HUES64 (cell line): ENCODE measurements at regions not wholly inside any gene's neighbourhood (a gene's known extent, or its start where the extent isn't known, plus 50 kb on each side); places are given as distances from the start of the nearest gene placed in this dataset.

ENCODE experiments used
- H3K27ac ChIP-seq: 2 replicates; pipeline ENCODE4 v1.7.0; 2013; ENCODE audit warnings: low read depth, low read length, inconsistent platforms
- H3K27me3 ChIP-seq: 2 replicates; pipeline ENCODE4 v1.6.1; 2013; ENCODE audit warnings: mild to moderate bottlenecking, low read length; ENCODE audit not compliant: insufficient read depth
- H3K36me3 ChIP-seq: 2 replicates; pipeline ENCODE4 v1.6.1; 2013; ENCODE audit warnings: mild to moderate bottlenecking, low read length; ENCODE audit not compliant: insufficient read depth
- H3K4me1 ChIP-seq: 2 replicates; pipeline ENCODE4 v1.6.1; 2013; ENCODE audit warnings: mild to moderate bottlenecking, low read length, moderate library complexity; ENCODE audit not compliant: insufficient read depth
- H3K4me3 ChIP-seq: 2 replicates; pipeline ENCODE4 v1.5.1; 2013; ENCODE audit warnings: mild to moderate bottlenecking, low read length, moderate library complexity
- H3K9ac ChIP-seq: 2 replicates; pipeline ENCODE4 v1.6.1; 2013; ENCODE audit warnings: mild to moderate bottlenecking, low read depth, low read length
- H3K9me3 ChIP-seq: 2 replicates; pipeline ENCODE4 v1.6.1; 2013; ENCODE audit warnings: low read depth, low read length; ENCODE audit not compliant: insufficient read depth
- WGBS: fragments of 150-250, 120-280 bp; methylation state at CpG from one replicate; pipeline ENCODE4 v1.1.7; 2013; ENCODE audit warnings: missing lambda C conversion rate; 5-methylcytosine and 5-hydroxymethylcytosine counted together

DNA sequence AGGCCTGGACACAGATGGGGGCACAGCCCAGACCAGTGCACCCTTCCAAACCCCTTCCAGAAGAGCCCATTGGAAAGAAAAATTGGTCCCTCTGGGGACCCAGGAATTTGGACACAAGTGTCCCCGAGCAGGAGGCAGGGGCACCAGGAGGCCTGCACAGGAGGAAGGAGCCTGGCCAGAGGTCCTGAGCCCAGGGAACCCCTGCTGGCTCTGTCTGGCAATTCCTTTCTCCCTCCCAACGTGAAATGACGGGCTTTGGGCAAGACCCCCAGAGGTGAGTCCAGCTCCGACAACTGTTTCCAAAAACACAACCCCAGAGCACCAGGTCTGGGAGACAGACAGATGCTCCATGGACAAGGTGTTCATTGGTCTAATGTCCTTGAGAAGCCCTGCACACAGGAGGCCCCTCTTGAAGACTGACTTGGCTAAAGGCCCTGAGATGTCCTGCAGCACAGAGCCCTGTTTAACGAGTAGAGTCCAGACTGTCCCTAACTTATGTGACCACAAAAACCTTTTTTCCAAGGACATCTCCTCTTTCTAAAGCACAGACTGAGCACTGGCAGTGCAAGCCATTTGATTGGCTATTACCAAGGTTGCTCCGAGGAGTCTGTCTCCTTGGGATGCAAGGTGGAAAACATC is 150.7 kb downstream of the OAT start:
- 78% methylated on average over 6 of the region's 6 CpGs for WGBS
- Histone ChIP-seq H3K36me3 (no peaks in the 10 kb centered on the region), H3K4me1 (no peaks in the 10 kb centered on the region), H3K27ac (no peak overlapping the region), H3K27me3 (no peaks in the 10 kb centered on the region), H3K9me3 (peaks cover 11% of the 10 kb centered on the region; the same call in 1 of the 2 replicates), H3K9ac (no peak overlapping the region), H3K4me3 (no peak overlapping the region)

DNA sequence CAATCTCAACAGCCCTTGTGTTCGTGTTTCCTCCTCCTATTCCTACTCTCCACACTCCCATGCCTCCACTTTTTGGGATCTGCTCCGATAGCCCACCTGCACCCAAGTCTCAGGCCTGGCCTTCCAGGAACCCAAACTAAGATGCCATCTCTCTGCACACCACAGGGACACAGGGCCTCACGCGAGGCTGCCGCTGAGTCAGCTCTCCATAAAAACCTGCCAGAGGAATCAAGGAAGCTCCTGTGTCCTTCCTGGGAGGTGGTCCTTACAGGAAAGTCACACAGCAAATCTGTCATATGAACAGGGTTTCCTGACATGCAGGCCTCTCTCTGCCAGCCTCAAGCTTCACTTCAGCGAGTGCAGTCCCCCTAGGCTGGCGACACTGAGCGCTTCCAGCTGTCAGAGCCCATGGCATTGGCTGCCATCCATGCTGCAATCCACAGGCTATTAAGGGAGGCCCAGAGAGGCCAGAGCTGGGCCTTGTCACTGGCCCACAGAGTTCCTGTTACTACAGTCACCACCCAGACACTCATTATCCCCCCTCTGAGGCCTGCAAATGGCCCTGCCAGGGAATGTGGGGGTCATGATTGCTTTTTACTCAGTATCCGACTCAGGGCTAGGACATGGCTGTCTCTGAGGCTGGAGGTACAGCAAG is 151.4 kb downstream of the OAT start:
- Histone ChIP-seq H3K36me3 (no peaks in the 10 kb centered on the region), H3K9ac (no peak overlapping the region), H3K4me1 (no peaks in the 10 kb centered on the region), H3K4me3 (no peak overlapping the region), H3K27ac (no peak overlapping the region), H3K9me3 (0 out of 2 replicates have a peak, but pooled peaks cover 5% of the 10 kb centered on the region), H3K27me3 (no peaks in the 10 kb centered on the region)
- WGBS: 93% methylated on average over 9 of the region's 9 CpGs

DNA sequence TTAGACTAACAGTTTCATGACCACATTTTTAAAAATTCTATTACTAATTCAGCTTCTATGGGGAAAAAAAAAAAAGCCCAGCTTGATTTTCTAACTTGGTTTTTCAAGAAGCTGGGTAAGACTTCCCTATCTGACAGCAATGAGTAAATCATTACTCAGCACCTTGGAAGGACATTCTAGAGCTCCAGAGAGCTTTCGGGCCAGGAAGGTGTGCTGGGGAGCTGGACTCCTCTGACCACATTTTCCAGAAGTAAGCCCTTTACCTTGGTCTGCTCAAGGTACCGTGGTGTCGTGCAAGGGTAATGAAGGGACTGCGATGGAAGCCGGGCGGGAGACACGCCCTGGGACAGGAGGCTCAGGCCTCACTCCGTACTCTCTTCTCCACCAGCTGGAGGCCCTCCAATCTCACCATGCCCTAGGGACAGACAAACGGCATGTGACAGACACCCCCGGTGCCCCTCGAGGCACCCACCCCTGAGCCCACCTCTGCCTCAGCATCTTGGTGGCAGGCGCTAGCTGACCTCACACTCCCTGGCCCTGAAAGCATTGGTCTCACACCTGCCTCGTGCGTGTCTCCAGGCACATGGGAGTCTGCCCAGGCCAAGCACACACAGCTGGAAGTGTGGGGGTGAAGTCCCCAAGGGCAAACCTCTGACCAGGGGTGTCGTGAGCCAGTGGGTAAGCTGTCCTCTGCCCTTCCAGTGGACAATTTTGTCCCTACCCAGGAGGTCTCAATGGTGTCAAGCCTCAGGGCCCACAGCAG is 152.1 kb downstream of the OAT start:
- no peak overlapping the region for H3K27ac ChIP-seq
- H3K27me3 ChIP-seq: no peaks in the 10 kb centered on the region
- H3K4me1 ChIP-seq: no peaks in the 10 kb centered on the region
- H3K9me3 ChIP-seq: no peaks in the 10 kb centered on the region
- H3K9ac ChIP-seq: no peak overlapping the region
- WGBS: 93% methylated on average over 15 of the region's 15 CpGs
- H3K36me3 ChIP-seq: no peaks in the 10 kb centered on the region
- no peak overlapping the region for H3K4me3 ChIP-seq

DNA sequence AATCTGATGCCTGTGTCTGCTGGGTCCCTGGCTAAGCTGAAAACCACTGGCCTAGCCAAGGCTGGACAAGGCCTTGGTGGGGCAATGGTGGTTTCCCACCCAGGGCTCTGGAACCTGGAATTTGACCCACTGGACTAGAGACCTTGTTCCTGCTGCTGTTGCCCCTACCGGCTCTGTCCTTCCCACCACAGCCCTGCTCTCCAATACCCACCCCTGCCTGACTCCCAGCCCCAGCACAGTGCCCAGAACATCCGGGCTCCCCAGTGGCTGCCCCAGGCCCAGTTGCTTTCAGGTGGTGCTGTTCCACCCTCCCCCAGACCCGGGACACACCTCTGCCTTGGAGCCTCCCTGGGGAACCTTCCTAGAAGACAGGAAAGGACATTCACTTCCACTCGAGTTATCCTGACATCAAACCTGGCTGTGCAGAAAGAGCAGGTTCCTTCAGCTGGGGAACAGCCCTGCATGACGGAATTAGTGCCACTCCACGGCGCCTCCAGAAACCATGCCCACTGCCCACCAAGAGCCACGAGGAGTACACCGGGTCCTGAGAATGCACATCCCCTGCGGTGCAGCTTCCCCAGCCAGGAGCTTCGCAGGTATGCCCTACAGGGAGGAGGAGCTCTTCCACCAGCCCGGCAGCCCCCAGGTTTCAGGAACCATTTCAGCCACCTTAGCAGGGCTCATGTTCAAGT is 152.8 kb downstream of the OAT start:
- no peaks in the 10 kb centered on the region for H3K4me1 ChIP-seq
- no peak overlapping the region for H3K9ac ChIP-seq
- H3K27ac ChIP-seq: no peak overlapping the region
- H3K4me3 ChIP-seq: no peak overlapping the region
- no peaks in the 10 kb centered on the region for H3K9me3 ChIP-seq
- no peaks in the 10 kb centered on the region for H3K27me3 ChIP-seq
- WGBS: 86% methylated on average over 12 of the region's 12 CpGs
- H3K36me3 ChIP-seq: no peaks in the 10 kb centered on the region

DNA sequence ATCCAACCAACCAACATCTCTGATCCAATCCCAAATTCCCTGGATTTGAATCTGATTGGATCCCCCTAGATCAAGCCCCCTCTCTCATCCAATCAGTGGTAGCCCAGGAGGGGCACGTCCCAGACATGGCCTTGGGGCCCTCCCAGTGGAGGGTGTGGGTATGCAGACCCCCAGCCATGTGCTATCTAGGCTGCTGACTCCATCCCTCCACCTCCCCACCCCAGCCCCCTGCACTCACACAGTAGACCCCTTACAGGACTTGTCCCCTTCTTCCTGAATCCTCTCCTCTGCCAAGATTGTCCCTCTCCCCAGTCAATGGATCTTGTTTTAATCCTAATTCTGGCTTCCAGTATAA is 153.4 kb downstream of the OAT start:
- WGBS: 79% methylated on average over 1 of the region's 1 CpG
- Histone ChIP-seq H3K36me3 (no peaks in the 10 kb centered on the region), H3K9ac (no peak overlapping the region)

DNA sequence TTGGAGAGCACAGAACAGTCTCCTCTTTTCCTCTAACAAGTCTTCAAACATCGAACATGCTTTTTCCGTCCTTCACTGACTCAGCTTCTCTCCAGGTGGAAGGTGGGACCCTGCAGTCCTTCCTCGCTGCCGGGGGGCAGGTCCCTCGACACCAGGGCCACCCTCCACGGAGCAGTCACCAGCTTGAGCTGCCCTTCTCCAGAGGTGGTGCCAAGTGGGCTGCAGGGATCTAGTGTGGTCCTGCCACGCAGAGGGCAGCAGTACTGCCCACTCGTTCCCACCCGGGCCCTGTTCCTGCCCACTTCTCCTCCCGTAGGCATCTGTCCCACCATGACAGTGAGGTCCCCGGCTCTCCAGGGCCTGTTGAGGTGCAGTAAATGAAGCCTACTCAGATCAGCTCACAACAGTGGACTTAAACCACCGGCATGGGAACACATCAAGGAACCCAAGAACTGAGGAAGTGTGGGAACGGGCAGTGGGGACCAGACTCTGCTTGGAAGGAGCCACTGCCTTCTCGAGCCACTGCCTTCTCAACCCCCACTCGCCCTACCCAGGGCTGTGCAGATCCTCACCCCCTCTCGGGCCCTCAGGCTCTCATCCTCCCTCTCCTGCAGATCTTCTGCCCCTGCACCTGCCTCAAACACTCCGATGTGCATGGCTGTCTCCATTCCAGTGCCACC is 153.9 kb downstream of the OAT start:
- Histone ChIP-seq H3K27me3 (no peaks in the 10 kb centered on the region), H3K4me3 (no peak overlapping the region), H3K4me1 (no peaks in the 10 kb centered on the region), H3K27ac (no peak overlapping the region), H3K36me3 (no peaks in the 10 kb centered on the region), H3K9me3 (no peaks in the 10 kb centered on the region), H3K9ac (no peak overlapping the region)
- WGBS: 93% methylated on average over 17 of the region's 17 CpGs

More for the DNA sequence above, 153.4 kb downstream of the OAT start:
- no peak overlapping the region for H3K4me3 ChIP-seq
- no peaks in the 10 kb centered on the region for H3K27me3 ChIP-seq
- no peaks in the 10 kb centered on the region for H3K9me3 ChIP-seq
- H3K4me1 ChIP-seq: no peaks in the 10 kb centered on the region
- H3K27ac ChIP-seq: no peak overlapping the region

DNA sequence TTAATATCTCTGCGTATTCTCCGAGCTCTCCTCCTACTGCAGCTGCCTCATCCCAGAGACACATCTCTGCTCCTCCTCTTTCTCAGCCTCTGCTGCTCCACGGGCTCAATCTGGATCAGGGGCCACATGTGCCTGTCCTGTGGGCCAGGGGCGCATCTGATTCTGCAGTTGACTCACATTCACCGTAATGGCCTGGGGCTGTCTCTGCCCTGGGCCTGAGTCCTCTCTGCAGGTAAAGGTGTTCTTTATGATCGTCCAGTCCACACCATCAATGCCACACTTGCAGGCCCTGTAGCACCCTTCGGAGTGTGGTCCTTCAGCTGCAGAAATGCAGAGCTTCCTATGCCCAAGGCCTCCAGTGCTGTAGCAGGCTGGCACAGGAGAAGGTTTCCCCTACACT is 154.5 kb downstream of the OAT start:
- Histone ChIP-seq H3K36me3 (no peaks in the 10 kb centered on the region), H3K9me3 (no peaks in the 10 kb centered on the region), H3K27ac (no peak overlapping the region), H3K4me3 (no peak overlapping the region), H3K9ac (no peak overlapping the region), H3K27me3 (no peaks in the 10 kb centered on the region), H3K4me1 (no peaks in the 10 kb centered on the region)
- WGBS: 93% methylated on average over 7 of the region's 7 CpGs

DNA sequence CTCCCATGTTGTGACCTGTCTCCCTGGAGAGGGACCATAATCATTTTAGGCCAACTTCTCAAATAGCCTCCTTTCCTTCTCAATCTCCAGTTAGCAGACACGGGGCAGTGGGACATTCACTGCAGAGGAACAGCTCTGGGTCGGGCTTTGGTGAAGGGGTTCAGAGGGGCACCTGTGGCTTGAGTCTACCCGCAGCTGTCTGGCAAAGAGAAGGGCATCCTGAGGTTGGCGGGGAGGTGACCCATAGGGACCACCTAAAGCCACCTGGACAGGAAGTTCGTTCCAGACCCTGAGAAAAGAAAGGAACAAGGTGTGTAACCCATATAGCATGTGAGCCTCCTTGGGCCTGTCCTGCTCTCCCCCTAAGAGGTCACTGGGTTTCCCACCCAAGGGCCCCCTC is 155.0 kb downstream of the OAT start:
- Histone ChIP-seq H3K27ac (no peak overlapping the region), H3K4me3 (no peak overlapping the region), H3K36me3 (no peaks in the 10 kb centered on the region), H3K27me3 (no peaks in the 10 kb centered on the region), H3K9ac (no peak overlapping the region), H3K9me3 (no peaks in the 10 kb centered on the region), H3K4me1 (no peaks in the 10 kb centered on the region)
- 92% methylated on average over 5 of the region's 5 CpGs for WGBS

DNA sequence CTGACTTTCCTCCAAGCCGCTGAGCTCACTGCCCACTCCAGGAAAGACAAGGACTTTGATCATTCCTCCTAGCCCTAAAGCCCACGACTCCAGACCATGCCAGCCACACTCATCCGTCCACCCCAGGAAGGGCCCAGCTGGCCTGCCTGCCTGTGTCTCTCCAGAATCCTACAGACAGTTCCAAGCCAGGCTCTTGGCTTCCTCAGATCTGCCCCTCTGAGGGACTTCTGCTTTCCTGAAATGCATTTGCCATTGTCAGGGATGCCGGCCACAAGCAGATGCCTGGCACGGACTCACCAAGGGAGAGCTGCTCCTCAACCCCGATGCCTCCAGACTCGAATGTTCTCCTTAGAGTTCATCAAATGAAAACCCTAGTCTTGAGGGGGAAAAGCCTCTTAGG is 155.8 kb downstream of the OAT start:
- Histone ChIP-seq H3K27ac (no peak overlapping the region), H3K9ac (no peak overlapping the region), H3K27me3 (no peaks in the 10 kb centered on the region), H3K36me3 (no peaks in the 10 kb centered on the region), H3K4me1 (no peaks in the 10 kb centered on the region), H3K9me3 (no peaks in the 10 kb centered on the region), H3K4me3 (no peak overlapping the region)
- 95% methylated on average over 7 of the region's 7 CpGs for WGBS

DNA sequence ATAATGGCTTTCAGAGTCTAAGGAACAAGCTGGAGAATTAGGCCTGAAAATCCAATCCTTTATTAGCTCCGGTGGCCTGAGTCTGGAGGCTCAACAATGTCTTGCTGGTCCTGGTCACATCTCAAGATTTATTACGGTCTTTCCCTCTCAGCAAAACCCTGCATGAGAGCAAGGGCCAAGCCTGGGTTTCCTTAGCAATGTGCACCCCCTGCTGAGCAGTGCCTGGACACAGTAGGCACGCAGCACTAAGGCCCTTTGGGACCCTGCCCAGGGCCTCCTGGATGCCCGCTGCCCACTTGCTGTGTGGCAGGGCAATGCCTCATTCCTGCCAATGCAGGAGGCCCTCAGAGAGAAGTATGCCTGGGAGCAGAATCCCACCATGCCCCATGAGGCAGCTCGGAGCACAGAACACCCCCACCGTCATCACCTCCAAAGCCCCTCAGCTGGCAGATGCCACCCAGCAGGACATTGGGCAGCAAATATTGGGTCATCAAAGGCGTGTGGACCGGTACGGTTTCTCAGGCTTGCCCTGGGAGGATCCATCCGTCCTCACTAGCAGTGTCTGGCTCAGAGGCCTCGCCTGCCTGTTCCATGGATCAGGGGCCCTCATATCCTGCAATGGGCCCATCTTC is 156.4 kb downstream of the OAT start:
- WGBS: 92% methylated on average over 11 of the region's 11 CpGs
- Histone ChIP-seq H3K4me3 (no peak overlapping the region), H3K4me1 (no peaks in the 10 kb centered on the region), H3K9me3 (no peaks in the 10 kb centered on the region), H3K36me3 (no peaks in the 10 kb centered on the region), H3K27ac (no peak overlapping the region), H3K9ac (no peak overlapping the region), H3K27me3 (no peaks in the 10 kb centered on the region)
